Mucosa of stomach (tissue), 1 donor: ENCODE measurements at regions not wholly inside any gene's neighbourhood (a gene's known extent, or its start where the extent isn't known, plus 50 kb on each side); places are given as distances from the start of the nearest gene placed in this dataset.

Experiments
- H3K27me3 ChIP-seq: one replicate; pipeline ENCODE4 v1.7.0; 2013; ENCODE audit warnings: mild to moderate bottlenecking, low read length; ENCODE audit not compliant: control insufficient read depth, insufficient read depth
- H3K36me3 ChIP-seq: one replicate; pipeline ENCODE4 v1.7.0; 2013; ENCODE audit warnings: low read length; ENCODE audit not compliant: control insufficient read depth, insufficient read depth
- H3K4me1 ChIP-seq: one replicate; pipeline ENCODE4 v1.7.0; 2013; ENCODE audit warnings: mild to moderate bottlenecking, low read length; ENCODE audit not compliant: control insufficient read depth, insufficient read depth
- H3K4me3 ChIP-seq: one replicate; pipeline ENCODE4 v1.7.0; 2013; ENCODE audit warnings: low read length
- H3K9ac ChIP-seq: one replicate; pipeline ENCODE4 v1.7.0; 2013; ENCODE audit warnings: mild to moderate bottlenecking, low read length, moderate library complexity
- H3K9me3 ChIP-seq: one replicate; pipeline ENCODE4 v1.7.0; 2013; ENCODE audit warnings: mild to moderate bottlenecking, low read length, moderate library complexity; ENCODE audit not compliant: control insufficient read depth
- donor health status: Pancreatic carcinoma.

DNA sequence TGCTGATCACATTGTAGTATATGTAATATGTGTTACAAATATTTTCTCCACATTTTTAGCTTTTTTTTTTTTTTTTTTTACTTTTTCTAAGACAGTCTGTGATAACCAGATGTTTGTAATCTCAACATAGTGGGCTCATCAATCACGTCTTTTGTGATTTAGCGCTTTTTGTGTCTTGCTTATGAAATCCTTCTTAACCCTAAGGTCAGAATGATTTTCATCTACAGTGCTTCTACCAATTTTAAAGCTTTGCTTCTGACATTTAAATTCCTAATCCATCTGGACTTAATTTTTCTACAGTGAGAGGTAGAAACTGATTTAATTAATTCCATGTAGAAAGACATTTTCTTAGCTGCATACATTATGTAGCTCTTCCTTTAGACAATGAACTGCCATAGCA lies 626.4 kb downstream of the TNS3 start:
- Histone ChIP-seq H3K9me3 (no peaks in the 10 kb centered on the region), H3K36me3 (no peaks in the 10 kb centered on the region), H3K4me1 (no peaks in the 10 kb centered on the region), H3K9ac (no peak overlapping the region), H3K4me3 (no peak overlapping the region), H3K27me3 (no peaks in the 10 kb centered on the region)

DNA sequence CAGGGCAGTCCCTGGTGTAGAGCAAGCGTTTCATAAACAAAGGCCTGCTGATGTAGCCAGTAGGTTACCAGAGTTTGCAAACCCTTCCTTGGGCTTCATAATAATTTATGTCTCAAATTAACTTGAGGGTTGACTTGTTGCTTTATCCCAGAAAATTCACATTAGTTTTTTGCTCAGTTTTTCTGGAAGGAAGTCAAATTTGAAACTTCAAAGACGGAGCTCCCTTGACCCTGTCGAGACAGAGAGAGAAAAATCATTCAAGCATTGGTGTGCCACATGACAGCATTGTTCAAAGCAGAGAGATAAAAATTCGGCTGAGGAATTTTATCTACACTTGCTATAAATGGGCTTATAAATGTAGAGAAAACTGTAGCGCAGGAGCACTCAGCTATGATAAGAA lies 627.7 kb downstream of the TNS3 start:
- H3K4me3 ChIP-seq, result no peak overlapping the region
- no peaks in the 10 kb centered on the region for H3K36me3 ChIP-seq
- no peaks in the 10 kb centered on the region for H3K4me1 ChIP-seq
- no peak overlapping the region for H3K9ac ChIP-seq
- no peaks in the 10 kb centered on the region for H3K27me3 ChIP-seq
- no peaks in the 10 kb centered on the region for H3K9me3 ChIP-seq

DNA sequence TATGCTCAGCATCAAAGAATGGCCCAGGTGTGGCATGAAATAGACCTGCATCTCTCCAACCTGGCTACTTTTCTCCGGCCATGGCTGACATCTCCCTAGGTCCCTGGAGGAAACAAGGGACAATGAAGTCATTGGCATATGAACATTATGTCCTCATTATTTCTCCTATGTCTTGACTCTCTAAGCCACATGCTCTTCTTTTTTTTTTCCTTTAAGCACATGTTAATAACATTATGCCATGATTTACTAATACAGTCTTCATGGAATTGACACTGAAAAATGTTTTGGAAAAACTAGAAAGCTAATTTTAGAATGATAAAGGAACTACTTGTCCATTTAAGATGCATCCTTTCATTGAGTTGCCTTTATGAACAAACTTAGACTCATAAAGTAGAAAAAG lies 628.9 kb downstream of the TNS3 start:
- Histone ChIP-seq H3K4me3 (no peak overlapping the region), H3K27me3 (no peaks in the 10 kb centered on the region), H3K9ac (no peak overlapping the region), H3K9me3 (no peaks in the 10 kb centered on the region), H3K4me1 (no peaks in the 10 kb centered on the region), H3K36me3 (no peaks in the 10 kb centered on the region)

DNA sequence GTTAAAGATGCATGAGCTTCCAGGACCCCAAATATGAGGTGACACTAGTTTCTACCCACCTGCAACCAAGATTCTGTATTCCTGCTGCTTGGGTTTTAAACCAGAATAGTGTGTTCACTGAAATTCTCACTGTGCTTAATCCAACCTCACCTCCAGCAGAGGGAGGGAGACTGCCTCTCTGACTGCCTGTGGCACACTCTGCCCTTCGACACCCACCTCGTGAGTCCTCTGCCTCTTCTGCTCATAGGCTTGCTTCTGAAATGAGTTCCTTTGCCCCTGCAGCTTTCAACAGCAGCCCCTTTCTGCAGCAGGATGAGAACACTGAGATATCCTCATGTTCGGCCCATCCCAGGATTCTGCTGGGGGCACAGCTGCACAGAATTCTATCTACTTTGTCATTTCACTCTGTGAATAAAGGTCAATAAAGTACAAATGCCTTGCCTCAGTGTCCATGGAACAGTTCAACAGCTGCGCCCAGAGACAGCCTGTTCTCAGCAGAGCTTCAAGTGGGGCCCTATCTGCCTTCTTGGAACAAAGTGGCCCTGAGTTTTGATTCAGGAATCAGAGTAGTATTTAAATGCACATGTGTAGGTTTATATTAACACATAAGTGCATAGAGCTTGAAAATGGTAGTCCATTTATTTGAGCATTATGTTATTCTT lies 632.5 kb downstream of the TNS3 start:
- Histone ChIP-seq H3K9me3 (no peaks in the 10 kb centered on the region), H3K36me3 (no peaks in the 10 kb centered on the region), H3K9ac (no peak overlapping the region), H3K27me3 (no peaks in the 10 kb centered on the region), H3K4me1 (no peaks in the 10 kb centered on the region), H3K4me3 (no peak overlapping the region)

DNA sequence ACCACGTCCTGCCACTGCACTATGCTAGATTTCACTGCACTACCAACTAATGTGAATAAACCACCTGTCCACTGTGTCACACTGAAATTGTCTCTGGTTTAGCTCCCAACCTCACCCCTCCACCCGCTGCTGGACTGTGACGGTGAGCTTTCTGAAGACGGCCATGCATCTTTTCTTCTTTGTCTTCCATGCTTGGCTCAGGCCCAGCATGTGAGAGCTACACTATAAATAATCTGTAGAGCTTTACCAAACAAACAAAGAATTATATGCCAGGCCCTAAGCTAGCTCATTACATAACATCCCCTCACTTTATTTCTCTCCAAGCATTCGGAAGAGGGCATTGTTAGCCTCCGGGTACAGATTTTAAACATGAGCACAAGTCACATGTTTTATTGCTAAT lies 633.2 kb downstream of the TNS3 start:
- no peak overlapping the region for H3K4me3 ChIP-seq
- no peaks in the 10 kb centered on the region for H3K27me3 ChIP-seq
- no peaks in the 10 kb centered on the region for H3K9me3 ChIP-seq
- H3K36me3 ChIP-seq, result no peaks in the 10 kb centered on the region
- H3K4me1 ChIP-seq, result no peaks in the 10 kb centered on the region
- no peak overlapping the region for H3K9ac ChIP-seq

DNA sequence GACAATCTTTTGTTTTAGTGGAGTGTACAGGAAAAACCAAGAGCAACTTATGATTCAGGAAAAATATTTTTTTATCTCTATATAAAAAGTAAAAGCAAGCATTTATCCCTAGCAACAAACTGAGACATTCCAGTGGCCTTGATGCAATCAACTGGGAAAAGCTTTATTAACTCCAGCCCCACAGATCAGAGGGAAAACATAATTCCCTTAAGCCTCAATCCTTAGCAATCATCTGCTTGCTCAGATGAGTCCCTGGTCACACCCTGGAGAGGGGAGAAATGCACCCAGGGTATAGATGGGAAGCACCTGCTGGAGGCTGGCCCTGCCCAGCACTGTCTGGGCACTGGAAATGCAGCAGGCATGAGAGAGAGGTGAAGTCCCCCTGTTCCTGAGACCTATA lies 636.6 kb downstream of the TNS3 start:
- no peak overlapping the region for H3K4me3 ChIP-seq
- H3K27me3 ChIP-seq, result no peaks in the 10 kb centered on the region
- no peak overlapping the region for H3K9ac ChIP-seq
- no peaks in the 10 kb centered on the region for H3K4me1 ChIP-seq
- no peaks in the 10 kb centered on the region for H3K36me3 ChIP-seq
- no peaks in the 10 kb centered on the region for H3K9me3 ChIP-seq

DNA sequence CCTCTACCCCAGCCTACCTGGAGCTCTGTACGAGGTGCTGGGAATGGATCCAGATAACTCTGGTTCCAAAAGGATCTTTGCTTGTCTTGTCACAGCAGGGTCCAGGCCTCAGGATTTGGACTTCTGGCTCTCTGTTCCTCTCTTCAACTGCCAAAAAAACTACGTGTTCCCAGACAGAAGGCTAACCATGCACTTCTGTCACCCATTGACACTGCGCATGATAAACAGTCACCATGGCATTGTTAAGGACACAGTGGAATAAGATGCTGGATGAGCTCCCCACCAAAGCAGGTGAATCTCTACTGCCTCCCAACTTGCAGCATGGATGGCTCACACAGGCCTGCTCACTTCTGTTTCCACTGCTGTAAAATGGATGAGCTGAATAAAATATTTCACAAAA lies 637.9 kb downstream of the TNS3 start:
- H3K27me3 ChIP-seq, result no peaks in the 10 kb centered on the region
- H3K9ac ChIP-seq, result no peak overlapping the region
- H3K4me1 ChIP-seq, result no peaks in the 10 kb centered on the region
- no peaks in the 10 kb centered on the region for H3K9me3 ChIP-seq
- no peaks in the 10 kb centered on the region for H3K36me3 ChIP-seq
- H3K4me3 ChIP-seq, result no peak overlapping the region

DNA sequence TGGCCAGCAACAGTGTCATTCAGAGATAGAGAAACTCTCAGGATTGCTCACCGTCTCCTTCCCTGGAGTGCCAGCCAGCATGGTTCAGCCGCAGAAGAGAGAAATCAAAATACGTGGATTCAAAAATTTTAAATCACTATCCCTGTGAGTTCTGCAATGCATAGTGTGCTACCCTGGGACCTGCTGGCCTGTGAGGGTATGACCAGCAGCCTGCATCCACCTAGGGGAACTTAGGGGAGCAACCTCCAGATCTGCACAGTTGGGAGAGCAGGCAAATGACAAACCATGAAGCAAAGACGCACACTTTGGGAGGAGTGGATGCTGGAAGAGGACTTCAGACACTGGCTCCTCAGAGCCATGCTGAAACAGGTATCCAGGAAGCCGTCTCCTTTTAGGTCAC lies 639.3 kb downstream of the TNS3 start:
- H3K9me3 ChIP-seq, result no peaks in the 10 kb centered on the region
- no peak overlapping the region for H3K4me3 ChIP-seq
- no peaks in the 10 kb centered on the region for H3K4me1 ChIP-seq
- H3K27me3 ChIP-seq, result no peaks in the 10 kb centered on the region
- no peak overlapping the region for H3K9ac ChIP-seq
- no peaks in the 10 kb centered on the region for H3K36me3 ChIP-seq

DNA sequence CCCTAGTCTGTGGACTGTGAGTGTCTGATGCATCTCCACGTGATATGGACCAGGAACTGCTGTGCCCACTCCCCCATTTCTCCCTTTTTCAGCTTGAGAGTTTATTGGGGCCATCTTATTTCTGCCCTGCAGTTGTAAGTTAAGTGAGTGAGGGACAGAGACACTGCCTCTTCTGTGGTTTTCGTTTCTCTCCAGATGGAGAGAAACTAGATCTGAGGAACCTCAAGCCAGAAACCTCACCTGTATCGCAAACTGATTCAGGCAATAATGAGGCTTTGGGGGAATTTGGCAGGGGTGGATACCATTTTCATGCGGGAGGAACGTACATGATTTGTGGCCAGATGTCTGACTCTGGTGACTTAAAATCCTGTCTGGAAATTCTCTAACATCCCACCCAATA lies 641.7 kb downstream of the TNS3 start:
- Histone ChIP-seq H3K4me3 (no peak overlapping the region), H3K27me3 (no peaks in the 10 kb centered on the region), H3K9ac (no peak overlapping the region), H3K9me3 (no peaks in the 10 kb centered on the region), H3K4me1 (no peaks in the 10 kb centered on the region), H3K36me3 (no peaks in the 10 kb centered on the region)

DNA sequence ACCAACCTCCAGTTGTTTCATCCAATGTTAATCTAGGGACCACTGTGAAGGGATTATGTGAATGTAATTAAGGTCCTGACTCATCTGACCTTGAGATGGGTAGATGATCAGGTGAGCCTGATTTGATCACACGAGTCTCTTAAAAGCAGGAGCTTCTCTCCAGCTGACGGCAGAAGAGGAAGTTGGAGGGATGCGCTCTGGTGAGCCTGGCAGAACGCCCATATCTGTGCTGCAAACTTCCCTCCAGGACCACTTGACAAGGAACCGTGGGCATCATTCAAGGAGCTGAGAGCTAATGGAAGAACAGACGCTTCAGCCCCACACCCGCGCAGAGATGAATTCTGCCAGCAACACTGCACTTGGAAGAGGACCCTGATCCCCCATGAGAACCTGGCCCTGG lies 642.4 kb downstream of the TNS3 start:
- H3K9me3 ChIP-seq, result no peaks in the 10 kb centered on the region

DNA sequence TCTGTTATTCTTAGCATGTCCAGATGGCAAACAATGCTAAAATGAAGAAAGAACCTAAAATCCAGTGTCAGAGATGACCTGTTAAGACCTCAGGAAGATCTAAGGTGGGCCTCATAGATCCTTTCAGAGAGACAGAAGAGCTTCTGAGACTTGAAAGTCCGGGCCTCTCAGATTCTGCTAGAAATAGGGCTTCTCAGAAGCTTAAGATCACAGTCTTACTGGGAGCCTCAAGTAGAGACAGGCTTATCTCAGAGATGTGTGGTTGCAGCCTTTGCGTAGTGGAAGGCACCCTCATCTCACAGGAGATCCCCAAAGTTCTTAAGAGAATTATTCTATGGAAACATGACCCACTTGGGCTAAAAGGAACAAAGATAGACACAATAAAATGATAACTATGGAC lies 642.8 kb downstream of the TNS3 start:
- Histone ChIP-seq H3K27me3 (no peaks in the 10 kb centered on the region), H3K9ac (no peak overlapping the region), H3K4me1 (no peaks in the 10 kb centered on the region), H3K36me3 (no peaks in the 10 kb centered on the region), H3K9me3 (no peaks in the 10 kb centered on the region), H3K4me3 (no peak overlapping the region)

More for the DNA sequence above, 642.4 kb downstream of the TNS3 start:
- H3K9ac ChIP-seq, result no peak overlapping the region
- no peaks in the 10 kb centered on the region for H3K4me1 ChIP-seq
- no peak overlapping the region for H3K4me3 ChIP-seq
- H3K36me3 ChIP-seq, result no peaks in the 10 kb centered on the region
- H3K27me3 ChIP-seq, result no peaks in the 10 kb centered on the region

DNA sequence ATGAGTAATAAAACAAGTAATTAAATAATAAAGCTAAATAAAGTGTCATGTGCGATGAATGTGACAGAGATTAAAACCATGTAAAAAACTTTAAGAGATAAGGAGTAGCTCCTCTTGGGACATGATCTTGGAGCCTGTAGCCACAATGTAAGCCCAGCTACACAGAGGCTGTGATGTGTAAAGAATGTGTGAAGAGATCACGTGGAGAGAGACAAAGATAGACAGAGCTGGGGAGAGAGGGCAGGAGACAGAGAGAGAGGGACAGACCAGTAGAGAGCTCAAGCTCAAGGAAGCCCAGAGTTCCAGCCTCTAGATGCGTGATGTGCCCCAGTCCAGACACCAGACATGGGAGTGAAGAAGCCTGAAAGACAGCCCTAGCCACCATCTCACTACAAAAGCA lies 644.1 kb downstream of the TNS3 start:
- H3K9me3 ChIP-seq, result no peaks in the 10 kb centered on the region
- H3K9ac ChIP-seq, result no peak overlapping the region
- no peaks in the 10 kb centered on the region for H3K4me1 ChIP-seq
- H3K27me3 ChIP-seq, result no peaks in the 10 kb centered on the region
- no peaks in the 10 kb centered on the region for H3K36me3 ChIP-seq
- no peak overlapping the region for H3K4me3 ChIP-seq

DNA sequence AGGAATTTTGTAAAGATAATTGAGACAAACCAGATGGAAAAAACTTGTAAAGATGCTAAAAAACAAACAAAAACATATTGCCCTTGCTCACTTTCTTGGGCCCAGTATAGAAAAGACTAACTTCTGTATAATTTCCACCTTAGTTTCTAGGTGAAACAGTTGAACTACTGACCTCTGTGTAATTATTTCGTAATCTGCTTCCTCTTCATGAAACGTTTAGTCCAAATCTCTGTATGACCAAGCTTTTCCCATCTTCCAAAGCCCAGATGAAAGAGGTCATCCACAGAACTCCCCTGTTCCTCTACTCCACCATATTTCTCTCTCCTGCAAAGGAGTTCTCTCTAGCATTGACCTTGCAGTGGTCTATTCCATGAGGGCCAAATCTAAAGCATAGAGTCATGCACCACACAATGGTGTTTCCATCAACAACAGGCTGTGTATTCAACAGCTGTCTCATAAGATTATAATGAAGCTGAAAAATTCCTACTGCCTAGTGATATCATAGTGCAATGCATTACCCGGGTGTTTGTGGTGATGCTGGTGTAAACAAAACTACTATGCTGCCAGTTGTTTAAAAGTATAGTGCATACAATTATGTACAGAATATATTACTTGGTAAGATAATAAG lies 647.6 kb downstream of the TNS3 start:
- Histone ChIP-seq H3K9ac (no peak overlapping the region), H3K4me3 (no peak overlapping the region), H3K4me1 (no peaks in the 10 kb centered on the region), H3K36me3 (no peaks in the 10 kb centered on the region), H3K9me3 (no peaks in the 10 kb centered on the region), H3K27me3 (no peaks in the 10 kb centered on the region)
